Epithelial cell of esophagus (primary cell): ENCODE measurements at regions not wholly inside any gene's neighbourhood (a gene's known extent, or its start where the extent isn't known, plus 50 kb on each side); places are given as distances from the start of the nearest gene placed in this dataset.

ENCODE experiments used
- DNase-seq: peaks from one replicate; pipeline ENCODE4 v3.0.0; 2010; ENCODE audit warnings: low read depth
- H3K4me3 ChIP-seq: 2 replicates; pipeline ENCODE4 v1.5.1; 2011; ENCODE audit warnings: mild to moderate bottlenecking, low read length, control low read depth
- TF ChIP-seq, protein P1 (sequence below): IDR thresholded peaks from 2 replicates; pipeline ENCODE4 v1.5.1; 2011; ENCODE audit warnings: low read depth, mild to moderate bottlenecking, low read length, control low read depth, inconsistent platforms; ENCODE audit not compliant: insufficient read depth; ENCODE audit errors: missing control alignments

DNA sequence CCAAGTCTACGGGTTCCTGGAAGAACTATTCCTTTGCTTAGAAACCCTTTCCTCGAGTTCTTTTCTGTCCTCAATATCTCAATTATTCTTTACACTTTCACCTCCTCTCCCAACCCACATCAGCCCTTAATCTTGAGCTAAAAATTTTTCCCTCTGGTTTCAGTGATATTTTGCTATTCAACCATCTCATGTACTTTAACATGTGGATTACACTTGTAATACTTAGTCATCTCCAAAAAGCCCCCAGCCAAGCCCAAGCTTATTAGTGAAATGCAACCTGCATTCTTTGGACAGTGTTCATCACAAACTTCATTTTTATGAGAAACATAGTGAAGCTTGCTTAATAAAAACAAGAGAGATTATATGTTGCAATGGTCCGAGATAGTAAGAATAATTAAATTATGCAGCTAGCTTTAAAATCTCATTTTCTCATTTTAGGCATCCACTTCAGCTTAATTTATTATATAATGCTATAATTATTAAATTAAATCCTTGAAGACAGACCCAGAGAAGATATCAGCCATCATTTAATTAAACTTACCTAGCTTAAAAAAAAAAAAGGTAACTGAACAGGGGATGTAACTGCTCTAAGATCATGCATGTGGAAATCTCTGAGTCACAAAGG, 534.5 kb upstream of the TBL1XR1 start:
- H3K4me3 ChIP-seq: no peak overlapping the region
- DNase-seq: peak; percentile 52
- TF ChIP-seq, protein P1, sequence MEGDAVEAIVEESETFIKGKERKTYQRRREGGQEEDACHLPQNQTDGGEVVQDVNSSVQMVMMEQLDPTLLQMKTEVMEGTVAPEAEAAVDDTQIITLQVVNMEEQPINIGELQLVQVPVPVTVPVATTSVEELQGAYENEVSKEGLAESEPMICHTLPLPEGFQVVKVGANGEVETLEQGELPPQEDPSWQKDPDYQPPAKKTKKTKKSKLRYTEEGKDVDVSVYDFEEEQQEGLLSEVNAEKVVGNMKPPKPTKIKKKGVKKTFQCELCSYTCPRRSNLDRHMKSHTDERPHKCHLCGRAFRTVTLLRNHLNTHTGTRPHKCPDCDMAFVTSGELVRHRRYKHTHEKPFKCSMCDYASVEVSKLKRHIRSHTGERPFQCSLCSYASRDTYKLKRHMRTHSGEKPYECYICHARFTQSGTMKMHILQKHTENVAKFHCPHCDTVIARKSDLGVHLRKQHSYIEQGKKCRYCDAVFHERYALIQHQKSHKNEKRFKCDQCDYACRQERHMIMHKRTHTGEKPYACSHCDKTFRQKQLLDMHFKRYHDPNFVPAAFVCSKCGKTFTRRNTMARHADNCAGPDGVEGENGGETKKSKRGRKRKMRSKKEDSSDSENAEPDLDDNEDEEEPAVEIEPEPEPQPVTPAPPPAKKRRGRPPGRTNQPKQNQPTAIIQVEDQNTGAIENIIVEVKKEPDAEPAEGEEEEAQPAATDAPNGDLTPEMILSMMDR: no peak

DNA sequence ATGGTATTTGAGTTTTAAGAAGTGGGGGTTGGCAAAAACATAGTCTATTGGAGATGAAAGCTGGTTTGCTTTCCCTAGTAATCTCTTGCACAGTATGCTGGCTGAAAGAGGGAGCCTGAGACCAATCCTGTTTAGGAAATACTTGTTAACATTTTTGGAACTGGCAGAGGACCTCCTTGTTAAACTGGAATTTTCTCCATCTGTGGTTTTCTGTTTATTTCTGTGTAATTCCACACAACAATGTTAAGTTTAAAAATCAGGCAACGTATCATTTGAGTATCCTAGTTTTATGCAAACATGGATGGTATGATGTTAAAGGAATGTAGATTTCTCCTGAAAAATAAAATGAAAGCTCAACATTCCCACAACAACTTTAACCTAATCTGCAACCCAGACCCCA, 536.0 kb upstream of the TBL1XR1 start:
- no peak overlapping the region for H3K4me3 ChIP-seq
- TF ChIP-seq, protein P1: no peak
- no peak for DNase-seq

DNA sequence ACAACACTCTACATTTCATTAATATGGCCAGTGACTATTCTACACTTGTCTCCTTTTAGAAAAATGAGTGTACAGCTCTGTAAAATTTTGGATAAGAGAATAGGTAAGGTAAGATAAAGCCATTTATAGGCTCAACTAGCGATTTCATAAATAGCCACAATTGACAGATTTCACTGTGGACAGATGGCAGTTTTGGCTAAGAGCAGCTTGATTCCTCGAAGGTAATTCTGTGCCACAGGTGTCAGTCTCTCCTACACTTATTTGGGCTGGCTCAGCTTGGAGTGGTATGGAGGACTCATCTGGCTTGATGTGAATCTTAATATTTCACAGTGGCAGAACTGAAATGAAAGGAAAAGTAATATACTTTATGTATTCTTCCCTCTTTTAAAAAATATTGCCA, 536.7 kb upstream of the TBL1XR1 start:
- H3K4me3 ChIP-seq: no peak overlapping the region

DNA sequence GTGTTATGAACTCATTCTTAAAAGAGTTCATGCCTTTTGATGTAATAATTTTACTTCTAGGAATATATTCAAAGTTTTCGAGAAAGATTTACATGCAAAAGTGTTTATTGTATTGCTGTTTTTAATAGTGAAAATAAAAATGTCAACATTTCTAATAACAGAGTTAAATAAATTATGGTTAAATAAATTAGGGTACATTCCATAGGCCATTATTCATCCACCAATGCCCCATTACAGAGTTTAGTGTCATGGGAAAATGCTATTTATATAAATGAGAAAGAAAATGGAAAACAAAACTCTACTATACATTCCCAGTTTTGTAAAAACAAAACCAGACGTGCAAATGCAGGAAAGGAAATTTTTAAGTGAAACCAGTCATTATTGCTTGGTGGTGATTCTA, 538.1 kb upstream of the TBL1XR1 start:
- H3K4me3 ChIP-seq: no peak overlapping the region
- TF ChIP-seq, protein P1: no peak
- DNase-seq: no peak

More for the DNA sequence above, 536.7 kb upstream of the TBL1XR1 start:
- no peak for DNase-seq
- TF ChIP-seq, protein P1: no peak

DNA sequence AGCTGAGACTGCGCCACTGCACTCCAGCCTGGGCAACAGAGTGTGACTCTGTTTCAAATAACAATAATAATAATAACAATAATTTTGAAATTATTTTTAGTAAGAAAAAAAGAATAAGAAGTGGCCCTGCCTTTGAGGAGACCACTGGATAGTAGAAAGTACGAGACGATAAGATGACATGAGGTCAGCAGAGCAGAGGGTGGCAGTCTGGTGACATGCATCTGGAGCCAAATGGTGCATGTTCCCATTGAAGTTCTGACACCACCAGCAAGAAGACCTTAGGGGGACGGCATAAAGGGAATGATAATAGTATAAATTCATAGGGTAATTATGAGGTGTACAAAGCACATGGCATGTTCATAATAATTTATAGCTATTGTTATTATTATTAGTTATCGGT, 542.2 kb upstream of the TBL1XR1 start:
- TF ChIP-seq, protein P1: no peak
- DNase-seq: no peak
- no peak overlapping the region for H3K4me3 ChIP-seq

DNA sequence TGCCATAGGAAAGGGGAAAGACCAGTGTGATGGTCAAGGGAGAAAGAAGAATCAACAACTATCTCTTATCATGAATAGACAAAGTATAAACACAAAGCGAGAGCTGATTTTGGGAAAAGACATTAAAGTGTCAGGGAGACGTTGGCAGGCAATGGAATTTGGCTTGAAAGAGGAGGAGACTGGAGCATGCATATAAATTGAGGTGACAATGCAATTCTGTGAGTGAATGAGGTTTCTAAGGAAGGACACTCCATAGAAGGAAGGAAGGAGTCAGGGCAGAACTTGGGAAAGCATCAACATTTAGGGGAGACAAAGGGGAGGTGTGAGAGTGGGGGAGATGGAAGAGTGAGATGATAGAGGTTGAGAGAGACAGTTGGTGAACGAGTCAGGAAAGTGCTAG, 543.0 kb upstream of the TBL1XR1 start:
- no peak overlapping the region for H3K4me3 ChIP-seq
- TF ChIP-seq, protein P1: no peak
- DNase-seq: no peak

DNA sequence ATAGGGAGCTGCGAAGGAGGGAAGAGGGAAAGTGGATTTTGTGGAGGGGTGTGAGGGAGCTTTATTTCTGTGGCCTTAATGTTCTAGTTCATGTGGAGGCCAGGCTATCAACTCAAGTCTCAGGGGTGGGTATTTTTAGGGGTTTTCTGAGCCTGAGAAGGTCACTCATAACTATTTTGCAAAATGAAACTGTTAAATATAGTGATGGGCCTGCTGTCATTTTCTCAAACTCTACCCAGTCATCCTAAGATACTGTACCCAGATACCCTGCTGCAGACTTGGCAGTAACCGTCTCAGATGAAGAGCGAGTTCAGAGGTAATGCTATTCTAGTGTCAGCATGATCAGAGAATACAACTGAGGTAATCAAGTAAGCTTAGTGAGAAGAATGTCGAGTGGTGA, 545.0 kb upstream of the TBL1XR1 start:
- H3K4me3 ChIP-seq: no peak overlapping the region
- DNase-seq: no peak
- TF ChIP-seq, protein P1: no peak
